HEK293T (cell line): ENCODE measurements at regions not wholly inside any gene's neighbourhood (a gene's known extent, or its start where the extent isn't known, plus 50 kb on each side); places are given as distances from the start of the nearest gene placed in this dataset.

Source experiments
- BHLHE40 ChIP-seq: fragments of 450-650 bp; IDR thresholded peaks from 2 replicates; pipeline ENCODE4 v1.6.1; 2016; ENCODE audit warnings: mild to moderate bottlenecking, moderate library complexity, borderline replicate concordance
- FOXK2 ChIP-seq: fragments of 450-650 bp; IDR thresholded peaks from 2 replicates; pipeline ENCODE4 v1.6.1; 2016; ENCODE audit warnings: mild to moderate bottlenecking
- SP1 ChIP-seq: fragments of 450-650 bp; IDR thresholded peaks from 2 replicates; pipeline ENCODE4 v1.6.1; 2017
- ZNF384 ChIP-seq: fragments of 450-650 bp; IDR thresholded peaks from 2 replicates; pipeline ENCODE4 v1.6.1; 2016

- TF ChIP-seq FOXK2: no peak
- TF ChIP-seq BHLHE40: no peak
- TF ChIP-seq ZNF384: no peak
- TF ChIP-seq SP1: no peak
These were observed 163.6 kb upstream of the FTMT start for GRCh38 chr5:121688126-121688525.
